ENCODE measurements at regions not wholly inside any gene's neighbourhood (a gene's known extent, or its start where the extent isn't known, plus 50 kb on each side); places are given as distances from the start of the nearest gene placed in this dataset.

DNA sequence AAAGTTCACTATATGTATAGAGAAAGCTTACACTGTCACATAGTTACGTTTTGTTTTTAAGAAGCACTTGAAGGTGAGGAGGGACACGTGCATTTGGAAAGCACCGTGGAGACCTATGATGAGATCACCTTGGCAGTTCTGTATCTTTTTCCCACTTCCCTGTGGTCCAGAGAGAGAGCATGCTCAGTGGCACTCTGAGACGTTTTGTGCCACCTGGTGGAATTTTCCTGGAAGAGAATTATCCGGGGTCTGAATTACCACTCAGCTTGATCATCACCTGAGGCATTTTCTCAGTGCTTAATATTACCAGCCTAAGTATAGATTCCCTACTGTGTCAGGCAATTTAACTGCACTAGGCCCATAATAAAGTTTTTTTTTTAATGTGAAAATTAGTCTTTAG lies 469.4 kb upstream of the SMIM21 start:
- TF ChIP-seq, protein P1, sequence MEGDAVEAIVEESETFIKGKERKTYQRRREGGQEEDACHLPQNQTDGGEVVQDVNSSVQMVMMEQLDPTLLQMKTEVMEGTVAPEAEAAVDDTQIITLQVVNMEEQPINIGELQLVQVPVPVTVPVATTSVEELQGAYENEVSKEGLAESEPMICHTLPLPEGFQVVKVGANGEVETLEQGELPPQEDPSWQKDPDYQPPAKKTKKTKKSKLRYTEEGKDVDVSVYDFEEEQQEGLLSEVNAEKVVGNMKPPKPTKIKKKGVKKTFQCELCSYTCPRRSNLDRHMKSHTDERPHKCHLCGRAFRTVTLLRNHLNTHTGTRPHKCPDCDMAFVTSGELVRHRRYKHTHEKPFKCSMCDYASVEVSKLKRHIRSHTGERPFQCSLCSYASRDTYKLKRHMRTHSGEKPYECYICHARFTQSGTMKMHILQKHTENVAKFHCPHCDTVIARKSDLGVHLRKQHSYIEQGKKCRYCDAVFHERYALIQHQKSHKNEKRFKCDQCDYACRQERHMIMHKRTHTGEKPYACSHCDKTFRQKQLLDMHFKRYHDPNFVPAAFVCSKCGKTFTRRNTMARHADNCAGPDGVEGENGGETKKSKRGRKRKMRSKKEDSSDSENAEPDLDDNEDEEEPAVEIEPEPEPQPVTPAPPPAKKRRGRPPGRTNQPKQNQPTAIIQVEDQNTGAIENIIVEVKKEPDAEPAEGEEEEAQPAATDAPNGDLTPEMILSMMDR (conservative IDR thresholded peaks at IDR 0.05; ENCODE audit: low read depth in 2 of 2), result peak in 1 of 2 experiments; percentile 52; a peak in 3 of 4 replicates
- TF ChIP-seq EZH2phosphoT487 (IDR thresholded peaks at IDR 0.05; ENCODE audit: unreplicated experiment) (no peak), ZNF114 (CRISPR knock-in tag; IDR thresholded peaks at IDR 0.05) (no peak), POLR2AphosphoS5 (IDR thresholded peaks at IDR 0.05; ENCODE audit: low read depth) (no peak), NANOG (IDR thresholded peaks at IDR 0.05; ENCODE audit: borderline replicate concordance) (no peak), EZH2 (IDR thresholded peaks at IDR 0.05; ENCODE audit: low read depth, unreplicated experiment) (no peak), CREB1 (CRISPR knock-in tag; IDR thresholded peaks at IDR 0.05; ENCODE audit: low read depth) (no peak), JUNB (IDR thresholded peaks at IDR 0.05; ENCODE audit: unreplicated experiment) (no peak), STAT1 (IDR thresholded peaks at IDR 0.05; ENCODE audit: unreplicated experiment) (no peak), ZNF331 (CRISPR knock-in tag; IDR thresholded peaks at IDR 0.05; ENCODE audit: low read depth) (no peak)
- TF ChIP-seq, protein P2, sequence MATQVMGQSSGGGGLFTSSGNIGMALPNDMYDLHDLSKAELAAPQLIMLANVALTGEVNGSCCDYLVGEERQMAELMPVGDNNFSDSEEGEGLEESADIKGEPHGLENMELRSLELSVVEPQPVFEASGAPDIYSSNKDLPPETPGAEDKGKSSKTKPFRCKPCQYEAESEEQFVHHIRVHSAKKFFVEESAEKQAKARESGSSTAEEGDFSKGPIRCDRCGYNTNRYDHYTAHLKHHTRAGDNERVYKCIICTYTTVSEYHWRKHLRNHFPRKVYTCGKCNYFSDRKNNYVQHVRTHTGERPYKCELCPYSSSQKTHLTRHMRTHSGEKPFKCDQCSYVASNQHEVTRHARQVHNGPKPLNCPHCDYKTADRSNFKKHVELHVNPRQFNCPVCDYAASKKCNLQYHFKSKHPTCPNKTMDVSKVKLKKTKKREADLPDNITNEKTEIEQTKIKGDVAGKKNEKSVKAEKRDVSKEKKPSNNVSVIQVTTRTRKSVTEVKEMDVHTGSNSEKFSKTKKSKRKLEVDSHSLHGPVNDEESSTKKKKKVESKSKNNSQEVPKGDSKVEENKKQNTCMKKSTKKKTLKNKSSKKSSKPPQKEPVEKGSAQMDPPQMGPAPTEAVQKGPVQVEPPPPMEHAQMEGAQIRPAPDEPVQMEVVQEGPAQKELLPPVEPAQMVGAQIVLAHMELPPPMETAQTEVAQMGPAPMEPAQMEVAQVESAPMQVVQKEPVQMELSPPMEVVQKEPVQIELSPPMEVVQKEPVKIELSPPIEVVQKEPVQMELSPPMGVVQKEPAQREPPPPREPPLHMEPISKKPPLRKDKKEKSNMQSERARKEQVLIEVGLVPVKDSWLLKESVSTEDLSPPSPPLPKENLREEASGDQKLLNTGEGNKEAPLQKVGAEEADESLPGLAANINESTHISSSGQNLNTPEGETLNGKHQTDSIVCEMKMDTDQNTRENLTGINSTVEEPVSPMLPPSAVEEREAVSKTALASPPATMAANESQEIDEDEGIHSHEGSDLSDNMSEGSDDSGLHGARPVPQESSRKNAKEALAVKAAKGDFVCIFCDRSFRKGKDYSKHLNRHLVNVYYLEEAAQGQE (IDR thresholded peaks at IDR 0.05; ENCODE audit: unreplicated experiment), result no peak
- TF ChIP-seq, protein P3, sequence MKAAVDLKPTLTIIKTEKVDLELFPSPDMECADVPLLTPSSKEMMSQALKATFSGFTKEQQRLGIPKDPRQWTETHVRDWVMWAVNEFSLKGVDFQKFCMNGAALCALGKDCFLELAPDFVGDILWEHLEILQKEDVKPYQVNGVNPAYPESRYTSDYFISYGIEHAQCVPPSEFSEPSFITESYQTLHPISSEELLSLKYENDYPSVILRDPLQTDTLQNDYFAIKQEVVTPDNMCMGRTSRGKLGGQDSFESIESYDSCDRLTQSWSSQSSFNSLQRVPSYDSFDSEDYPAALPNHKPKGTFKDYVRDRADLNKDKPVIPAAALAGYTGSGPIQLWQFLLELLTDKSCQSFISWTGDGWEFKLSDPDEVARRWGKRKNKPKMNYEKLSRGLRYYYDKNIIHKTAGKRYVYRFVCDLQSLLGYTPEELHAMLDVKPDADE (IDR thresholded peaks at IDR 0.05), result no peak
- TF ChIP-seq, protein P4, sequence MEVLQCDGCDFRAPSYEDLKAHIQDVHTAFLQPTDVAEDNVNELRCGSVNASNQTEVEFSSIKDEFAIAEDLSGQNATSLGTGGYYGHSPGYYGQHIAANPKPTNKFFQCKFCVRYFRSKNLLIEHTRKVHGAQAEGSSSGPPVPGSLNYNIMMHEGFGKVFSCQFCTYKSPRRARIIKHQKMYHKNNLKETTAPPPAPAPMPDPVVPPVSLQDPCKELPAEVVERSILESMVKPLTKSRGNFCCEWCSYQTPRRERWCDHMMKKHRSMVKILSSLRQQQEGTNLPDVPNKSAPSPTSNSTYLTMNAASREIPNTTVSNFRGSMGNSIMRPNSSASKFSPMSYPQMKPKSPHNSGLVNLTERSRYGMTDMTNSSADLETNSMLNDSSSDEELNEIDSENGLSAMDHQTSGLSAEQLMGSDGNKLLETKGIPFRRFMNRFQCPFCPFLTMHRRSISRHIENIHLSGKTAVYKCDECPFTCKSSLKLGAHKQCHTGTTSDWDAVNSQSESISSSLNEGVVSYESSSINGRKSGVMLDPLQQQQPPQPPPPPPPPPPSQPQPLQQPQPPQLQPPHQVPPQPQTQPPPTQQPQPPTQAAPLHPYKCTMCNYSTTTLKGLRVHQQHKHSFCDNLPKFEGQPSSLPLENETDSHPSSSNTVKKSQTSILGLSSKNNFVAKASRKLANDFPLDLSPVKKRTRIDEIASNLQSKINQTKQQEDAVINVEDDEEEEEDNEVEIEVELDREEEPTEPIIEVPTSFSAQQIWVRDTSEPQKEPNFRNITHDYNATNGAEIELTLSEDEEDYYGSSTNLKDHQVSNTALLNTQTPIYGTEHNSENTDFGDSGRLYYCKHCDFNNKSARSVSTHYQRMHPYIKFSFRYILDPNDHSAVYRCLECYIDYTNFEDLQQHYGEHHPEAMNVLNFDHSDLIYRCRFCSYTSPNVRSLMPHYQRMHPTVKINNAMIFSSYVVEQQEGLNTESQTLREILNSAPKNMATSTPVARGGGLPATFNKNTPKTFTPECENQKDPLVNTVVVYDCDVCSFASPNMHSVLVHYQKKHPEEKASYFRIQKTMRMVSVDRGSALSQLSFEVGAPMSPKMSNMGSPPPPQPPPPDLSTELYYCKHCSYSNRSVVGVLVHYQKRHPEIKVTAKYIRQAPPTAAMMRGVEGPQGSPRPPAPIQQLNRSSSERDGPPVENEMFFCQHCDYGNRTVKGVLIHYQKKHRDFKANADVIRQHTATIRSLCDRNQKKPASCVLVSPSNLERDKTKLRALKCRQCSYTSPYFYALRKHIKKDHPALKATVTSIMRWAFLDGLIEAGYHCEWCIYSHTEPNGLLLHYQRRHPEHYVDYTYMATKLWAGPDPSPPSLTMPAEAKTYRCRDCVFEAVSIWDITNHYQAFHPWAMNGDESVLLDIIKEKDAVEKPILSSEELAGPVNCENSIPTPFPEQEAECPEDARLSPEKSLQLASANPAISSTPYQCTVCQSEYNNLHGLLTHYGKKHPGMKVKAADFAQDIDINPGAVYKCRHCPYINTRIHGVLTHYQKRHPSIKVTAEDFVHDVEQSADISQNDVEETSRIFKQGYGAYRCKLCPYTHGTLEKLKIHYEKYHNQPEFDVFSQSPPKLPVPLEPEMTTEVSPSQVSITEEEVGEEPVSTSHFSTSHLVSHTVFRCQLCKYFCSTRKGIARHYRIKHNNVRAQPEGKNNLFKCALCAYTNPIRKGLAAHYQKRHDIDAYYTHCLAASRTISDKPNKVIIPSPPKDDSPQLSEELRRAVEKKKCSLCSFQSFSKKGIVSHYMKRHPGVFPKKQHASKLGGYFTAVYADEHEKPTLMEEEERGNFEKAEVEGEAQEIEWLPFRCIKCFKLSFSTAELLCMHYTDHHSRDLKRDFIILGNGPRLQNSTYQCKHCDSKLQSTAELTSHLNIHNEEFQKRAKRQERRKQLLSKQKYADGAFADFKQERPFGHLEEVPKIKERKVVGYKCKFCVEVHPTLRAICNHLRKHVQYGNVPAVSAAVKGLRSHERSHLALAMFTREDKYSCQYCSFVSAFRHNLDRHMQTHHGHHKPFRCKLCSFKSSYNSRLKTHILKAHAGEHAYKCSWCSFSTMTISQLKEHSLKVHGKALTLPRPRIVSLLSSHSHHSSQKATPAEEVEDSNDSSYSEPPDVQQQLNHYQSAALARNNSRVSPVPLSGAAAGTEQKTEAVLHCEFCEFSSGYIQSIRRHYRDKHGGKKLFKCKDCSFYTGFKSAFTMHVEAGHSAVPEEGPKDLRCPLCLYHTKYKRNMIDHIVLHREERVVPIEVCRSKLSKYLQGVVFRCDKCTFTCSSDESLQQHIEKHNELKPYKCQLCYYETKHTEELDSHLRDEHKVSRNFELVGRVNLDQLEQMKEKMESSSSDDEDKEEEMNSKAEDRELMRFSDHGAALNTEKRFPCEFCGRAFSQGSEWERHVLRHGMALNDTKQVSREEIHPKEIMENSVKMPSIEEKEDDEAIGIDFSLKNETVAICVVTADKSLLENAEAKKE (CRISPR knock-in tag; IDR thresholded peaks at IDR 0.05), result no peak

Data from GM23338 (cell line).